Fibroblast of lung (primary cell): ENCODE measurements at regions not wholly inside any gene's neighbourhood (a gene's known extent, or its start where the extent isn't known, plus 50 kb on each side); places are given as distances from the start of the nearest gene placed in this dataset.

Source experiments
- EZH2 ChIP-seq: IDR thresholded peaks from 2 replicates; pipeline ENCODE4 v1.5.1; 2012; ENCODE audit warnings: low read length, control low read depth, mild to moderate bottlenecking; ENCODE audit errors: missing control alignments
- TF ChIP-seq, protein P1 (sequence below), 2 donors: IDR thresholded peaks in 1 of 2; conservative IDR thresholded peaks in 1 of 2; 1 replicate in 1 of 2; 2 replicates in 1 of 2; pipeline ENCODE4 v1.5.1; 2011 to 2012; ENCODE audit warnings: low read length in 2 of 2, control low read depth in 1 of 2, inconsistent platforms in 1 of 2, low read depth in 1 of 2, mild to moderate bottlenecking in 1 of 2

DNA sequence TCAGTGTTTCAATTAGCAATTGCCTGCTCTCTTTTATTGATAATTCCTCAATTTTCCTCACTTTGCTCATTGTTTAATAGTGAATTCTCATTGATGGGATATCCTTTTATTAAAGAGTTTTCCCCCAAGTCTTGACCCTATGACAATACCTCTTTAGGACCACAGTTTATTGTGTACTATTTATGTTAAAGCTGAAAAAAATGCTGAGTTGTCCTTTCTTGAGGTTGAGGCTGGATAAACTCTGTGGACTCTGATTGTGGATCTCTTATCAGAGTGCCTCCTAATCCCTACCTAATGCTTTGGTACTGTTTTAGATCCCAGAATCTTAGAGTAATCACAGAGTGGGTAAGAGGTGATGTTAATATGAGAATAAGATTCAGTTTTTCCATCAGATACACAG, 416.3 kb upstream of the GBE1 start:
- TF ChIP-seq, protein P1, sequence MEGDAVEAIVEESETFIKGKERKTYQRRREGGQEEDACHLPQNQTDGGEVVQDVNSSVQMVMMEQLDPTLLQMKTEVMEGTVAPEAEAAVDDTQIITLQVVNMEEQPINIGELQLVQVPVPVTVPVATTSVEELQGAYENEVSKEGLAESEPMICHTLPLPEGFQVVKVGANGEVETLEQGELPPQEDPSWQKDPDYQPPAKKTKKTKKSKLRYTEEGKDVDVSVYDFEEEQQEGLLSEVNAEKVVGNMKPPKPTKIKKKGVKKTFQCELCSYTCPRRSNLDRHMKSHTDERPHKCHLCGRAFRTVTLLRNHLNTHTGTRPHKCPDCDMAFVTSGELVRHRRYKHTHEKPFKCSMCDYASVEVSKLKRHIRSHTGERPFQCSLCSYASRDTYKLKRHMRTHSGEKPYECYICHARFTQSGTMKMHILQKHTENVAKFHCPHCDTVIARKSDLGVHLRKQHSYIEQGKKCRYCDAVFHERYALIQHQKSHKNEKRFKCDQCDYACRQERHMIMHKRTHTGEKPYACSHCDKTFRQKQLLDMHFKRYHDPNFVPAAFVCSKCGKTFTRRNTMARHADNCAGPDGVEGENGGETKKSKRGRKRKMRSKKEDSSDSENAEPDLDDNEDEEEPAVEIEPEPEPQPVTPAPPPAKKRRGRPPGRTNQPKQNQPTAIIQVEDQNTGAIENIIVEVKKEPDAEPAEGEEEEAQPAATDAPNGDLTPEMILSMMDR (conservative IDR thresholded peaks at IDR 0.05 in 1 of 2, IDR thresholded peaks at IDR 0.05 in 1 of 2; ENCODE audit: low read depth in 1 of 2, low read length in 2 of 2), result no peak
- TF ChIP-seq EZH2, result no peak
